GM21390 (cell line): ENCODE measurements at regions not wholly inside any gene's neighbourhood (a gene's known extent, or its start where the extent isn't known, plus 50 kb on each side); places are given as distances from the start of the nearest gene placed in this dataset.

Experiments used
- ATAC-seq: cut with Tn5 transposase; IDR thresholded peaks from one replicate; pipeline ENCODE4 v1.9.1; 2021; ENCODE audit not compliant: unreplicated experiment

DNA sequence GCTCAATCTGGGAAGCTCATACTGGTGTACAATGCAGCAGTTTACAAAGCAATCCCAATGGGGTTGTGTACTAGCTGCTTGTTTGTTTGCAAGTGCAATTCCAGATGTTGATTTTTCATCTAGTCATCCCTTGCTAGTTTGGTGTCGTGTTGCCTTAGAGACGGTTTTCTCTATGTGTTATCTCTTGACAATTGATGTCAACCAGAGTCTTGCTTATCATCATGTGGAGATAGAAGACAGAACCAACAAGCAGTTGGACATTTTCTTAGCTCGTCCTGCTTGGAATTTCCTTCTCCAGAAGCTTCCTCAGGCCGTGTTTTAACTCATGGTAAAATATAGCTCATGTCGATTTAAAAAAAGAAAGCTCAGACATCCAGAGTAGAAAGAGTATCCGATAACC is 262.0 kb upstream of the KCNH8 start:
- ATAC-seq = no peak

DNA sequence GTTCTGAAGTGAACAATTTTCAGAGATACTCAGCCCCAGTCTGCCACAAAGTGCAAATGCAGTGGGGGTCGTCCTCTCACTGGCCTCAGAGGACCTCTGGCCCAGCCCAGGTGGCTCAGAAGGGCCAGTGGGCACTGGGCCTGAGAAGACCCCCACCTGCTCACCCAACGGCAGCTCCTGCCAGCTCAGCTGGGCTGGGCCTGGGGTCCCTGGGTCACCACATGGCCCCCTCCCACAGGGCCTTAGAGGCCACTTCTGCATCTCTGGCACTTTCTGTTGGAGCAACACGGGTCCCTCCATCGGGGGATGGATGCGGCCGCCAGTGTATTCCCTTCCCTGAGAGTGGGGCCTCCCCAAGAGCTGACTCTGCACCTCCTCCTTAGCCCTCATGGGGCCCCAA is 262.7 kb upstream of the KCNH8 start:
- no peak for ATAC-seq

DNA sequence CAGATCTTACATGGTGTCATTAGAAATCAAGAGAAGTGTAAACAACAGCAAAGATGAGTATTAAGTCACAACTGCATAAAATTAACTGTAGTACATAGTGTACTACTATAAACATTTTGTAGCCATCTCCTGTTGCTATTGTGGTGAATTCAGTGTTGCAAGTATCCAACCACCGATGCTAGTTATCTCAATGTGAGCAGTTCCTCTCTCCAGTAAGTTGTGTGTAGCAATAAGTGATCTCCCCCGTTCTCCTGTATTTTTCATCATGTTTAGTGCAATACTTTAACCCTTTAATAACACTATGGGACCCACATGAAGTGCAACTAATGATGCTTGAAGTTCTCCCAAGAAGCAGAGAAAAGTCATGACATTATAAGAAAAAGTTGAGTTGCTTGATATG is 264.7 kb upstream of the KCNH8 start:
- ATAC-seq = no peak

DNA sequence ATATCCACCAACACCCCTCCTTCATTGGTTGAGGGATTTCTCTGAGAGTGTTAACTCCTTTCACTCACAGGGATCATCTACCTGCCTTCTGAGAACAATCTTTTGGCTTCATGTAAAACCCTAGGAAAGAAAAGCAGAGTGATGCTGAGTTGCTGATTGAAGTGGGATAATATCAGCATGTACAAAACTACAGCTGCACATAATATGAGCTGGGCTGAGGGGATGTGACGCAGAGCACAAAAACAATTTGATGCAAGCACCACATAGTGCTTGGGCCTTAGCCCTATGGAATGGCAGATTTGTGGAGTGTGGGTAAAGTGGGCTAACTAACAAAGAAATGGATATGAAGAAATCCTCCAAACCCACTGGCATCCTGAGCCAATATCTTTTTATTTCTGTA is 267.6 kb upstream of the KCNH8 start:
- ATAC-seq = no peak

DNA sequence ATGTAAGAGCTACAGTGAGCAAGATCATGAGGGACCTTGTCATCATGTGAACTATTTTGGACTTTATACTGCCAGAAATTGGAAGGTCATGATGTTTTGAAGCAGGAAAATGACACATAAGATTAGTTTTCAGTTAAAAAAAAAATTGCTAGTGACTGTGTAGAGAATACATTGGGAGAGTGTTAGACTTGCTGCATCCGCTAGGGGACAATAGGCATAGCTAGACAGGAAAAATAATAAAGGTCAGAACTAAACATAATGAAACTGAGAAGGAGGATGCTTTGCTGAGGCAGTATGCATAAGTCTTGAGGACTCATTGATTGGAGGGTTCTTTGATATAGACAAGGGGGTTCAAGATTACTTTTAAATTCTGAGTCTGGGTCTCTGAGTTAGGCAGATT is 275.8 kb upstream of the KCNH8 start:
- ATAC-seq = peak; percentile 62

DNA sequence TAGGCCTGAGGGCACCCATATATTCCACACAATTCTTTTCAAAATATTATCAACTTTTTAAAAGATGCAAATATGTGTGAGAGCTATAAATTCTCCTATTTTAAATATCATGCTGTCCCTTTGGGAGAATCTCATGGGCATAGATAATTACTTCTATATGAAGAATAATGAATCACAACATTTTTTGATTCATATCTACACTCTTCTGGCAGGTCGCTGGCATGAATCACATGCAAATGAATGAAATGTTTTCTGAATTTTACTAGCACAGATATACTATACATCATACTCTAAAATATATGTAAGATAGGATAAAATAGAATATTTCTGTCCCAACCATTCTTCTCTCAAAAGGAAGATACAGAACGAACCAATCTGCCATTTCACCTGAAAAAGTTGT is 277.7 kb upstream of the KCNH8 start:
- no peak for ATAC-seq

DNA sequence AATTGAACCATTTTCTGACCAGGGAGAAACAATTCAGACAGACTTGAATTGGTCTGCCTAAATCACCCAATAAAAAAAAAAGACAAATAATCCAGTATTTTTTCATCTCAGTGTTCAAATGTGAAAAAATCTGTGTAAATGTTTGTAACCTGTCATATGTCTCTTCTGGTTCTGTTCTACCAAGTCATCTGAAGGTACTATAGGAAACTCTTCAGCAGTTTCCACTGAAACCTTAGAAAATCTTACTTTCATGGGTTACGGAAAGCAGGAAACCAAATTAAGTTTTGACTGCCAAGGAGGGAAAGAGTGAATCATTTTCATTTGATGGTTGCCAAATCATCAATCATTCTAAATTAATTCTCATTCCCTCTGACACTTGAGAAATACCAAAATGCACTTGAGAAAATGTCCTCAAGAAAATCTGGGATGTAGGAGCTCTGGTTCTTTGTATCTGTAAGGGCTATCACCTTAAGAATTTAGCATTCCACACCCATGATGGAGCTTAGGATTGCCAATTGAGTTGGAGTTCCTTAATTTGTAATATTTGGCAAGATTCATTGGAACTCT is 278.2 kb upstream of the KCNH8 start:
- ATAC-seq = no peak

DNA sequence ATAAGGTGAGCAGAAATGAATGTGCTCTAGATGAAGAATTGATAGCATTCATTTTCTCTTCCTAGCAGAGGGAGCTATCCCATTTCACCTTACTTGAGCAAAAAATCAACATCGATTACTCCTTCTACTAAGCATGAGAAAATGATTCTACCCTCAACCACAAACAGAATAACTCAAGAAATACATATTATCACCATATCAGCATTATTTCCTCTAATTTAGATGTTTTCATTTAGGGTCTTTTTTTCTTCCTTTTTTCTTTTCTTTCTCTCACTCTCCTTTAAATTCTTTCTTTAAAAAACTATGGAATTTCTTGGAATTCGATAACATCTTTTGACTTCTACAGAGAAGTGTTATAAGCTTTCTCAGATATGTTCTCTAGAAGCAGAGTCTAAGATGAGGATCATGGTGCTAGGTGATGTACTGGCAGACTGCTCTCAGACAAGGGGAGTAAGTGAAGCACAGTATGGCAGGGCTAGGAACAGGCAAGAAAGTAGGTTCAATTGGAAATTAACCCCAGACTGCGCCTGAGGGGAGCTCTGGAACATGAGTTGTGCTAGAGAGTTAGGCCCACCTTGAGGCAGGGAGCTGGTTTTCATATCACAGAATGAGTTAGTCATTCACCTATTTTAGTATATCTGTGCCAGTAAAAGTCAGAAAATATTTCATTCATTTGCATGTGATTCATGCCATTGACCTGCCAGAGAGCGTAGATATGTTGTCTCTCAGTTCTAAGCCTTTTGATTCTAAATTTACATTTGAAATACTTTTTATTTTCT is 279.2 kb upstream of the KCNH8 start:
- ATAC-seq = no peak

DNA sequence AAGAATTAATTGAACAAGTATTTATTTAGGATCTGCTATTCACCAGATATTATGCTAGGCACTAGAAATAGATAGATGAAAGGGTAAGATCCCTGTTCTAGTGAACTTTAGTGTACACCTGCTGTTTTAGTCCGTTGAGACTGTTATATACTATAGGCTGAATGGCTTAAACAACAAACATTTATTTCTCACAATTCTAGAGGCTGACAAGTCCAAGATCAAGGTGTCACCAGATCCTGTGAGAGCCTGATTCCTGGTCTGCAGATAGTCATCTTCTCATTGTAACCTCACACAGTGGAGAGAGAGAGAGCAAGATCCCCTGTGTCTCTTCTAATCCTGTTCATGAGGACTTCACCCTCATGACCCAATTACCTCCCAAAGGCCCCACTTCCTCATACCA is 281.4 kb upstream of the KCNH8 start:
- ATAC-seq = no peak

DNA sequence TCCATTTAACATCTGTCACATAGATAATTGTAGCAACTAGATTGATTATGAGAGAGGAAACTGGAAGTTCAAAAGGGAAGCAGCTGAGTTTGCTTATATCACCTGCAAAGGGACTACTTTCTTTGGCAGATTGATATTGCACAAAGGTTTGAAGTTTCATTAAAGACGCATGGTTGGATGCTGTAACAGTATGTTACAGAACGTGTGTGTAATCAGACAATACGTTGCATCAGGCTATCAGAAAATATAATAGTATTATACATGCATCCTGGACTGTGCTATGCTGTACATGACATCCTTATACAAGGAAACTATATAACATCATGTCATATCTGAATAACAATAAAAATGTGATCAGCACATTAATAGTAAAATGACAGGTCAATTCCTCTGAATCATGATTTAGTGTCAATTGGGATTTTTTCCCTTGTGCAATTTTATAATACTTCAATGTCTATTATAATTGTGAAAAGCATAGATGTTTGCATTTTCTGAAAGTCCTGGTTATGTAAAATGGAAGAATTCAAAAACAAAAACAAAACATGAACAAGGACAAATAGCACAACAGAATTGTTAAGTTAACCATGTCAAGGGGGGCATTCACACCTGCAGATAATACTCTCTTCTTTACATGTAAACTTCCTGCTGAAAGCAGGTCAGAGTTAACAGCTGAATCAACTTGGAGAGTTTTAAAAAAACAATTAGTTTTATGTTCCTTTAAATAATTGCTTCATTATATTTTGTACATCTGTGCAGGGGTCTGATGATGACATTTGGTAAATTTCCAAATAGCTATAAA is 283.2 kb upstream of the KCNH8 start:
- no peak for ATAC-seq

DNA sequence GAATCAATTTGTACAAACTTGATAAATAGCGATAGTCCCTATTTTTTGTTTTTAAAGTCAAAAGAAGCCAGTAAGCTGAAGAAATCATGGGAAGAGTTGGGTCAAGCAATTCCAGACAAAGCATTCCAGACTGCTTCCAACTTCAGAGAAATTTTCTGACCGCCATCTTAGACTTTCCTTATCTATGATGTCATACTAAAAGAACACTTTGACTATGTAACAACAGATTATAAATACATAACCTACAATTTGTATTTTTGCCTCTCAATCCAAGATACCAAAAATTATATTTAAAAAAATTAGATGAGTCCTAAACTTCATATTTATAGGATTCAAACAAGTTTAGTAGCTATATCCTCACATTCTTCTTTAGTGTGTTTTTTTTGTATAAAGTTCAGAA is 286.2 kb upstream of the KCNH8 start:
- ATAC-seq = no peak

DNA sequence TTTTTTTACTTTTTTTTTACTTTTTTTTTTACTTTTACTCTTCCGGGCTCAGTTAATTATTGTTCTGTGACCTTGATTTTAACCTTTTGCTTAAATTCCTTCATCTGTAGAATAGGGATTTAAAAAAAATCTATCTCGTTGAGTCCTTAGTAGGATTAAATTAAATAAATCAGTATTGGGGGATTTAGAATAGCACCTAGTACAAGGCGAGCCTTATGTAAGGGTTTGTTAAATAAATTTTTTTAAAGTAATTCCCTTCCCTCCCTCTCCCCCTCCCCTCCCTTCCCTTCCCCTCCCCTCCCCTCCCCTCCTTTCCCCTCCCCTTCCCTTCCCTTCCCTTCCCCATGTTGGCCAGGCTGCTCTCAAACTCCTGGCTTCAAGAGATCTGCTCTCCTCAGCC is 287.2 kb upstream of the KCNH8 start:
- no peak for ATAC-seq

DNA sequence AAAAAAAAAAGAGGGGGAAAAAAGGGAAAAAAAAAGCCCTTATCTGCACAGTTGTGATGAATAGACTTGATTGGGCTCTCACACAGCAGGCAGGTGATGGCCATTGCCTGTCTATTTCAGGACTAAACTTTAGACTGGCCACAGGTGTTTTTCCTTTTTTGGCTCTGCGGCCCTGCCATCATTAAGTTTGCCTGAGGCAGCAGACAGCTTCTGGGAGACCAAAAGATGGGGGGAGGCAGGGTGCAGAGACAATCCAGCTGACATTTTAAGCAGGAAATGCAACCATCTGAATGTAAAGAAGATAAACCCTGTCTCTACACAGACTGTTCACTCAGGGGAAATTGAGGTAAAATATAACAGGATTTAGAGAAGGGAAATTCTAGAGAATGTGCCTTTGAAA is 295.0 kb upstream of the KCNH8 start:
- no peak for ATAC-seq

DNA sequence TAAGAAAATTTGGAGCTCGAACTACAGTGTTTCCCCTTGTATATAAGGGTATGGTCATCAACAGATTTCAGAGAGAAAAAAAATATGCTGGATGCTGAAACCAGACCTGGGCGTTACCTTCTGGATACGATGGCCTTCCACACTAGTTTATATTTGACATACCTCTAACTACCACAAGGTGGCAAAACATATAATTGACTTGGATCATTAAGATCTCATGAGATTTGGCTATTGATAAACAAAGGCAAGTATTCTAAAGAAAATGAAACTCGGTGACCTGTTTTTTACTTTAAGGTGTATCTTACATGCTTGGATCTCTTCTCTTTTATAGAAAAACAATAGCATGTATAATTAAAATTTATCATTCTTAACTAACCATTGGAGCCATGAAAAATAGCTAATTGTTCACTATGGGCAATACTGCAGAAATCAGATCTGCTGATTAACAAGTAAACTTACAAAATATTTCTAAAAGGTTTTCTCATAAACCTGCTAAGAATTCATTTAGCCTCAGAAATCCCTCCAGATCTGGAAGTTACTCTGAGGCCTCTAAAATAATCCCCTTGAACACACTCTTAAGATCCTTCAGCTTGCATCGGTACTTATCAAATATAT is 300.6 kb upstream of the KCNH8 start:
- peak; percentile 68 for ATAC-seq

DNA sequence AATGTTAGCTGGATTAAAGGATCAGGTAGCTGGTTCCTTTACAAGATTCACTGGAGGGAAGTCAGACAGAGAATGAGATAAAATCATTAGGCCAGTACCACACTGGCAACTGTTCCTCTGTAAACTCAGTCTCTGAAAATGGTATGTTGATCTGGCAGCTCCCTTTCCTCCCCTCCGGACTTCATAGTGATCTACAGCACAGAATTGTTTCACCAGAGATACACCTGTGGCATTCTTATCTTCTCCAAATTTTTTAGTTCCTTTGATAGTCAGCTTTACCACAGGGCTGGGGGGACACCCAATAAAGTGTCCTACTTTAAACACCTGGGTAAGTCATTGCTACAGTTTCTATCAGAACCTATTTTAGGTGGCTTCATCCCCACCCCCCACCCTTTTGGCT is 304.3 kb upstream of the KCNH8 start:
- no peak for ATAC-seq

DNA sequence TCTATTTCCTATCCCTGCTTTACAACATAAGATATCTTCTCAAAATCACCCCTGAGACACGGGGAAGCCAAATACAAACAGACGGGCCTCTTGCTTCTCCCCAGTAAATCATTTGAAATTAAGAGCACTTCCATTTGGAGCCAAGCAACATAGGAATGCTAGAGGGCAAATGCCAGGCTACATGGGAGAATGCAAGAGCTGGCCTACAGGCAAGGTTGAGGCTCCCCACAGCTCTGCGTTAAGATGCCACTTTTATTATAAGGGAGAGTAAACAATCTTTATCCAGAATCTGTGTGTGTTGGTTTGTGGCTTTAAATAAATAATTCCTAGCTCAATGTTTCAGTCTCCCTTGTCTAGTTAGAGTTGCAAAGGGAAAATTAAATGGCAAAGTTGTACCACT is 305.1 kb upstream of the KCNH8 start:
- no peak for ATAC-seq

DNA sequence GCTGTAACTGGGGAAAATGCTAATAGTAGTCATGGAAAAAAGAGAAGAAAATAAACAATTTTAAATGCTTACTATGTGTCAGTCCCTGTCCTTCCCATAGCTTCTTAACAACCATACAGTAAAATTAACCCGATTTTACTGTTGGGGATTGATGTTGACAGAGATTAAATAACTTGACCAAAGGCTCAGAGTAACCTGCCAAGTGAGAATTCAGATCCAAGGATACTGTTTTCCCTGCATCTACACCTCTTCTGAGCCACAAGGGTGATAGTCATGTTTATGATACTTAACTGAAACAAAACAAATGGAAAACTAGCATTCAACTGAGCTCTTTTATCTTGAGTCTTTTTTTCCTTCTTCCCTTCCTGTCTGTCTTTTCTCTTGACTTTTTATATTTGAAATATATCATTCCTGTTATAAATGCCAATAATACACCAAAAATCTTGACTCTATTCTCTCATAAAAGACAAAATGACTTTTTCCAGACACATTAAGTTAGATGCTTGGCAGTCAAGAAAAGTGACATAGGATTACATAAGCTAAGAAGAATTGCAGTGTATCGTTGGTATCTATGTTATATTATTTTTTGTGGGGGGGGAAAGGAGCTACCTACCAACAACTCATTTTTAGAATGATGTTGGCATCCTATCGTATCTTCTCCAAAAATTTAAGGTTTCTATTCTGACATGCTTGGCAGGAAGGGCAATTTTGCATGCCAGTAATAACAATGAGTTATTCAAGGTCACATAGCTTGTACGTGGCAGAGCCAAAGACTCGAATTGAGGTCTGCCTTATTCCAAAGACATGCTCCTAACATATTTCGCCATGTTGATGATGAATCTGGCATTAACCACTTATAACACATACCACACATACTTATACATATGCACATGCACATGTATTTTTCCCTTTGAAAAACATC is 306.6 kb upstream of the KCNH8 start:
- no peak for ATAC-seq

DNA sequence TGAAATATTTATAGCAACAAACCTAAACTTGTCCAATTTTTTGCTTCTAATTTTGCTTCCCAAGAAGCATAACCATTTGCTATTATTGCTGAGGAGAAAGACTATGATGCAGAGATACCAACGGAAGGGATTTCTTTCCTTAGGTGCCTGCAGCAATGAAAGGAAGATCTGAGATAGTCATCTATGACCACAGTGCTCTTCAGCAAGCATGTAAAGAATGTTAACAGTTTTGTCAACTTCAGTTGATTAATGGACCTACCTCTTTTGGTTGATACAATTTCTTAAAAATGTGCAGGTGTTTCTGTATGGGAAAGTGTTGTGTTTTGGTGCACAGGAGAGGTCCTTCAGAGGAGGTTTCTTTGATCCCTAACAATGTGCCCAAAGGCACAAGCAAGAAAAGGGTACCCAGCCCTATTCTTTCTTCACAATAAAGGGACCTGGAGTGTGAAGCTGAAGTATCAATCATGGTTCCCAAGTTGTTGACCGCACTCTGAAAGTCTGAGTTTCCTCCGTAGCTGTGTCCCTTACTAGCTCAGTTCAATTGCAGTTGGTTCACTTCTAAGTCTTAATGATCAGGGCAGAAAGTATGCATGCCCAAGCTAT is 307.7 kb upstream of the KCNH8 start:
- ATAC-seq = no peak

DNA sequence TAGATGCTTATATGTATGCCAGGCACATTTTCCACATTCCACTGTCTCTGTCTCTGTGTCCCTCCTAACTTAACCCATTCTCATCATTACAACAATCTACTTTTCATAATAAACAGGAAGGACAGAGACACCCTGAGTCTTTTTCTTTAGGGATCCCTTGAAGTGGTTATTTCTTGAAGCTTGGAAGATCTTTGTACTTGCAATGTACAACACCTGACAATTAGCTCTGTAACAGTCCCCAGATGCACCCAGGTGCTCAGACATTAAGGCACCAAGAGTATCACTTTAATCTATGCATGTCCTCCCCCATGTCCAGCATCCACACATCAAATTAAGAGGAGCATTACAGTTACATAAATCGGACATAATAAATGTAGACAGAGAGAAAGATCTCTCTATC is 309.6 kb upstream of the KCNH8 start:
- no peak for ATAC-seq

DNA sequence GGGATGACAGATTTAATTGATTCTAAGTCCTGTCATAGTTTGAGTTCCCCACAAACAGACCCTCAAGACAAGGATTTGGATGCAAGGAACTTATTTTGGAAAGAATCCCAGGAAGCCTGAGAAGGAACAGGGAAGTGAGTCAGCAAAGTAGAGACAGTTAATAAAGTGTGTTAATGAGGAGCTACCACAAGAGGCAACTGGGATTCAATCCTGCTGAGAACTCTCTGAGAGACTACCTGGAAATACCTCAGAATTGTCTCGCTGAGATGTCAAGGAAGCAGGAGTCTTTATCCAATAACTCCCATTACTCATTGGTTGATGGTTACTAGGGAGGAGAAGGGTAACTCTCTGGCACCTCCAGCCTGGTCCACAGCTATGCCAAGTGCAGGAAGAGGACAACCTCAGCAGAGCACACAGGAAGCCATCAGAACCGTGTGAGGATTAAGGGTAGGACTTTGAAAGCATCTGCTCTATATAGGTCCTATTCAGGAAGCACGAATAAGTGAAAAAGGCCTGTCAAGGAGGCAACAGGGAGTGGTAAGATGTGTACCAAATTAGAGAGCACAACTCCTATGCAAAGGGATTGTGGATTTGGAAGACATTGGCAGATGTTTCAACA is 311.1 kb upstream of the KCNH8 start:
- no peak for ATAC-seq
